H9 (cell line): ENCODE measurements at regions not wholly inside any gene's neighbourhood (a gene's known extent, or its start where the extent isn't known, plus 50 kb on each side); places are given as distances from the start of the nearest gene placed in this dataset.

ENCODE experiments used
- DNase-seq: peaks from one replicate; pipeline ENCODE4 v3.0.0-alpha.2; 2017
- H2AFZ ChIP-seq: one replicate; pipeline ENCODE4 v1.6.1; 2013; ENCODE audit warnings: mild to moderate bottlenecking, low read length, control low read depth, moderate library complexity
- H2AK5ac ChIP-seq: 2 replicates; pipeline ENCODE4 v1.6.1; 2013; ENCODE audit warnings: low read length, control low read depth, mixed read lengths; ENCODE audit not compliant: insufficient read length
- H2BK120ac ChIP-seq: one replicate; pipeline ENCODE4 v1.6.1; 2013; ENCODE audit warnings: low read depth, mild to moderate bottlenecking, low read length, control low read depth, inconsistent platforms; ENCODE audit not compliant: poor library complexity, severe bottlenecking
- H2BK12ac ChIP-seq: 2 replicates; pipeline ENCODE4 v1.6.1; 2013; ENCODE audit warnings: low read length, control low read depth, mixed read lengths, low read depth; ENCODE audit not compliant: insufficient read length
- H2BK15ac ChIP-seq: 2 replicates; pipeline ENCODE4 v1.6.1; 2013; ENCODE audit warnings: low read depth, low read length, control low read depth
- H2BK20ac ChIP-seq: one replicate; pipeline ENCODE4 v1.6.1; 2013; ENCODE audit warnings: low read depth, mild to moderate bottlenecking, low read length, control low read depth, inconsistent platforms; ENCODE audit not compliant: poor library complexity, severe bottlenecking
- H2BK5ac ChIP-seq: 2 replicates; pipeline ENCODE4 v1.6.1; 2013; ENCODE audit warnings: low read length, control low read depth, mixed read lengths; ENCODE audit not compliant: insufficient read length
- H3K14ac ChIP-seq: 2 replicates; pipeline ENCODE4 v1.6.1; 2013; ENCODE audit warnings: low read length, control low read depth; ENCODE audit not compliant: insufficient read depth
- H3K18ac ChIP-seq: 2 replicates; pipeline ENCODE4 v1.6.1; 2013; ENCODE audit warnings: low read depth, mild to moderate bottlenecking, mixed read lengths, low read length, control low read depth; ENCODE audit not compliant: insufficient read length
- H3K23ac ChIP-seq: 2 replicates; pipeline ENCODE4 v1.6.1; 2013; ENCODE audit warnings: low read length, control low read depth, mixed read lengths, low read depth; ENCODE audit not compliant: insufficient read length
- H3K23me2 ChIP-seq: 2 replicates; pipeline ENCODE4 v1.6.1; 2013; ENCODE audit warnings: low read depth, mild to moderate bottlenecking, mixed read lengths, low read length, control low read depth; ENCODE audit not compliant: insufficient read length, poor library complexity, severe bottlenecking
- H3K27ac ChIP-seq: 2 replicates; pipeline ENCODE4 v1.5.1; 2013; ENCODE audit warnings: low read length, control low read depth, mixed read lengths, low read depth; ENCODE audit not compliant: insufficient read length
- H3K27me3 ChIP-seq: 2 replicates; pipeline ENCODE4 v1.6.1; 2013; ENCODE audit warnings: low read length, control low read depth, inconsistent platforms; ENCODE audit not compliant: insufficient read depth
- H3K4ac ChIP-seq: 2 replicates; pipeline ENCODE4 v1.6.1; 2013; ENCODE audit warnings: low read depth, mild to moderate bottlenecking, control low read depth, inconsistent platforms, low read length, moderate library complexity
- H3K4me1 ChIP-seq: 2 replicates; pipeline ENCODE4 v1.6.1; 2013; ENCODE audit warnings: low read length, control low read depth, inconsistent platforms; ENCODE audit not compliant: insufficient read depth
- H3K4me2 ChIP-seq: 2 replicates; pipeline ENCODE4 v1.6.1; 2013; ENCODE audit warnings: low read length, control low read depth, mixed read lengths; ENCODE audit not compliant: insufficient read length, insufficient read depth
- H3K56ac ChIP-seq: 2 replicates; pipeline ENCODE4 v1.6.1; 2013; ENCODE audit warnings: low read depth, mild to moderate bottlenecking, mixed read lengths, low read length, control low read depth; ENCODE audit not compliant: insufficient read length
- H3K79me1 ChIP-seq: 2 replicates; pipeline ENCODE4 v1.6.1; 2013; ENCODE audit warnings: low read depth, mild to moderate bottlenecking, moderate library complexity, low read length, control low read depth, inconsistent platforms; ENCODE audit not compliant: insufficient read depth, poor library complexity, severe bottlenecking
- H3K79me2 ChIP-seq: 2 replicates; pipeline ENCODE4 v1.6.1; 2013; ENCODE audit warnings: low read length, control low read depth, inconsistent platforms; ENCODE audit not compliant: insufficient read depth
- H3K9ac ChIP-seq: 2 replicates; pipeline ENCODE4 v1.6.1; 2013; ENCODE audit warnings: low read length, control low read depth, mixed read lengths; ENCODE audit not compliant: insufficient read length; ENCODE audit errors: extremely low read depth
- H3K9me3 ChIP-seq: one replicate; pipeline ENCODE4 v1.6.1; 2013; ENCODE audit warnings: low read depth, low read length, inconsistent platforms; ENCODE audit not compliant: control insufficient read depth
- H3T11ph ChIP-seq: one replicate; pipeline ENCODE4 v1.6.1; 2013; ENCODE audit warnings: mild to moderate bottlenecking, low read length, control low read depth, inconsistent platforms
- H4K20me1 ChIP-seq: one replicate; pipeline ENCODE4 v1.6.1; 2013; ENCODE audit not compliant: control insufficient read depth, insufficient read length, insufficient read depth
- H4K5ac ChIP-seq: 2 replicates; pipeline ENCODE4 v1.6.1; 2013; ENCODE audit warnings: low read depth, mild to moderate bottlenecking, mixed read lengths, low read length, control low read depth; ENCODE audit not compliant: insufficient read length
- H4K8ac ChIP-seq: replicated peaks from 2 replicates; pipeline ENCODE4 v1.6.1; 2013; ENCODE audit warnings: low read length, control low read depth, mixed read lengths, low read depth; ENCODE audit not compliant: insufficient read length
- H4K91ac ChIP-seq: 2 replicates; pipeline ENCODE4 v1.6.1; 2013; ENCODE audit warnings: low read depth, mild to moderate bottlenecking, moderate library complexity, mixed read lengths, low read length, control low read depth; ENCODE audit not compliant: insufficient read length
- H3K27ac Mint-ChIP-seq, 3 experiments: 2 replicates in 2 of 3; 3 replicates in 1 of 3; pipeline ENCODE4 v1.8.0; 2020 to 2021; ENCODE audit warnings: mixed read lengths in 3 of 3, mild to moderate bottlenecking in 1 of 3, moderate library complexity in 1 of 3
- H3K27me3 Mint-ChIP-seq: 2 replicates; pipeline ENCODE4 v1.8.0; 2021; ENCODE audit warnings: low read depth, mild to moderate bottlenecking, moderate library complexity, mixed read lengths
- H3K36me3 Mint-ChIP-seq, 3 experiments: 2 replicates in 2 of 3; 3 replicates in 1 of 3; pipeline ENCODE4 v1.8.0; 2020 to 2021; ENCODE audit warnings: low read depth in 3 of 3, mixed read lengths in 3 of 3; ENCODE audit not compliant: insufficient read depth in 1 of 3
- H3K4me1 Mint-ChIP-seq, 2 experiments: 2 replicates each; pipeline ENCODE4 v1.8.0; 2020; ENCODE audit warnings: mixed read lengths in 2 of 2
- H3K4me3 Mint-ChIP-seq, 2 experiments: 2 replicates in 1 of 2; 3 replicates in 1 of 2; pipeline ENCODE4 v1.8.0; 2020 to 2021; ENCODE audit warnings: mild to moderate bottlenecking in 2 of 2, mixed read lengths in 2 of 2, moderate library complexity in 1 of 2
- H3K9me3 Mint-ChIP-seq, 2 experiments: 2 replicates in 1 of 2; 3 replicates in 1 of 2; pipeline ENCODE4 v1.8.0; 2020; ENCODE audit warnings: mild to moderate bottlenecking in 2 of 2, mixed read lengths in 2 of 2, moderate library complexity in 1 of 2
- WGBS: extraction: QIAGEN DNeasy Blood & Tissue Kit; methylation state at CpG from one replicate; pipeline ENCODE4 v1.1.7; 2013; ENCODE audit warnings: missing lambda C conversion rate, low lambda C conversion rate, mixed read lengths; ENCODE audit not compliant: insufficient read length; ENCODE audit errors: extremely low coverage; 5-methylcytosine and 5-hydroxymethylcytosine counted together
- TF ChIP-seq, protein P1 (sequence below): fragments of 200-600 bp; sonication (generic); conservative IDR thresholded peaks from 3 replicates; pipeline ENCODE4 v1.8.0; 2021; ENCODE audit warnings: antibody characterized with exemption, mild to moderate bottlenecking

DNA sequence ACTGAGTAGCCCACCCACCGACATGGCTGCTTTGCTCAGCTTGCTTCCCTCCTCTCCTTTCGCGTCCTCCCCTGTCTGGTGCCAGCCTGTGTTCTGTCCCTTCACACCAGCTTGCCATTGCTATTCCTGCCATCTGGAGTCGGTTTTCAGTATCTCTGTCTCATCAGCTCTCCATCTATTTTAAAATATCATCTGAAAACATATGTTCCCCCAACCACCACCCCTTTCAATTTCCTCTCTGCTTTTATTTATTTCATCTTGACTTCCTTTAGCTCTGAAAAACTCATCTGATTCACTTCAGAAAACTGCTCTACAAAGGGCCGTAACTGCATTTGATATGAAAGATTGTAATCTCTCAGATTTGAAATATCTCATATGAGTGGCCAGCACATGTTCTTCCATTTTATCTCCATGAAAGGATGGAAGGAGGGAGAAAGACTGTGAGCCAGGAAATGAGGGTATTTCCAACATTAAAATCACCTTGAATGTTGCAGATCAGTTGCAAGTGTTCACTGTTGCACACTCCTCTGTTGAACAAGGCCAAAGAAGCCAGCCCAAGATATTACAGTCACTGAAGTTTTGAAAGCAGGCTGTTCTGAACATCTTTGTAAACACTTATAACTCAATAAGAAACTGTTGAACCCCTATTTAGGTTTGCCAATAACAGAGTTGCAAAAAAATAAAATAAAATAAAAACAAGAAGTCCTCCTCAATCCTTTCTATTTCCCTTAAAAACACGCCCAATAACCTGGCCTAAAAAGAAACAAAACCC lies 202.4 kb upstream of the NEBL start:
- no peaks in the 10 kb centered on the region for H3K23me2 ChIP-seq
- DNase-seq, result no peak
- no peaks in the 10 kb centered on the region for H3K9me3 ChIP-seq
- no peak overlapping the region for H3K27ac ChIP-seq
- H2BK120ac ChIP-seq, result no peak overlapping the region
- no peak overlapping the region for H2BK15ac ChIP-seq
- no peaks in the 10 kb centered on the region for H4K20me1 ChIP-seq
- H3K4me1 ChIP-seq, result no peaks in the 10 kb centered on the region
- no peak overlapping the region for H2BK12ac ChIP-seq
- no peaks in the 10 kb centered on the region for H3K27me3 Mint-ChIP-seq
- no peak overlapping the region for H2BK5ac ChIP-seq
- H3K79me1 ChIP-seq, result no peaks in the 10 kb centered on the region
- no peaks in the 10 kb centered on the region for H3K36me3 Mint-ChIP-seq
- no peaks in the 10 kb centered on the region for H3K27me3 ChIP-seq
- no peak overlapping the region; the same call in 1 of the 2 replicates for H3K14ac ChIP-seq
- H3K9ac ChIP-seq, result no peak overlapping the region
- TF ChIP-seq, protein P1, sequence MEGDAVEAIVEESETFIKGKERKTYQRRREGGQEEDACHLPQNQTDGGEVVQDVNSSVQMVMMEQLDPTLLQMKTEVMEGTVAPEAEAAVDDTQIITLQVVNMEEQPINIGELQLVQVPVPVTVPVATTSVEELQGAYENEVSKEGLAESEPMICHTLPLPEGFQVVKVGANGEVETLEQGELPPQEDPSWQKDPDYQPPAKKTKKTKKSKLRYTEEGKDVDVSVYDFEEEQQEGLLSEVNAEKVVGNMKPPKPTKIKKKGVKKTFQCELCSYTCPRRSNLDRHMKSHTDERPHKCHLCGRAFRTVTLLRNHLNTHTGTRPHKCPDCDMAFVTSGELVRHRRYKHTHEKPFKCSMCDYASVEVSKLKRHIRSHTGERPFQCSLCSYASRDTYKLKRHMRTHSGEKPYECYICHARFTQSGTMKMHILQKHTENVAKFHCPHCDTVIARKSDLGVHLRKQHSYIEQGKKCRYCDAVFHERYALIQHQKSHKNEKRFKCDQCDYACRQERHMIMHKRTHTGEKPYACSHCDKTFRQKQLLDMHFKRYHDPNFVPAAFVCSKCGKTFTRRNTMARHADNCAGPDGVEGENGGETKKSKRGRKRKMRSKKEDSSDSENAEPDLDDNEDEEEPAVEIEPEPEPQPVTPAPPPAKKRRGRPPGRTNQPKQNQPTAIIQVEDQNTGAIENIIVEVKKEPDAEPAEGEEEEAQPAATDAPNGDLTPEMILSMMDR, result no peak
- H2AFZ ChIP-seq, result no peak overlapping the region
- no peak overlapping the region for H3K4ac ChIP-seq
- no peak overlapping the region for H2AK5ac ChIP-seq
- H3K9me3 Mint-ChIP-seq, result no peaks in the 10 kb centered on the region
- H3K27ac Mint-ChIP-seq, result no peak overlapping the region
- no peak overlapping the region for H3K56ac ChIP-seq
- no peaks in the 10 kb centered on the region for H3K79me2 ChIP-seq
- H4K5ac ChIP-seq, result no peak overlapping the region
- no peak overlapping the region for H3K18ac ChIP-seq
- H3T11ph ChIP-seq, result no peak overlapping the region
- H3K4me2 ChIP-seq, result no peak overlapping the region
- no peak overlapping the region for H2BK20ac ChIP-seq
- H3K4me1 Mint-ChIP-seq, result peaks cover 2 to 6% of the 10 kb centered on the region in 2 experiments; a peak in 2 of 4 replicates
- no CpG with 5 or more reads among the region's 6 CpGs for WGBS
- H3K23ac ChIP-seq, result no peak overlapping the region
- H4K8ac ChIP-seq, result no peak overlapping the region
- H3K4me3 Mint-ChIP-seq, result no peak overlapping the region; a peak in 1 of 5 replicates
- no peak overlapping the region for H4K91ac ChIP-seq
